ENCODE measurements at regions not wholly inside any gene's neighbourhood (a gene's known extent, or its start where the extent isn't known, plus 50 kb on each side); places are given as distances from the start of the nearest gene placed in this dataset.
"Not testable (repeated sequence)": the region's sequence is repeated elsewhere in the genome, so short reads cannot be mapped to it uniquely, and the experiment has no call there.

DNA sequence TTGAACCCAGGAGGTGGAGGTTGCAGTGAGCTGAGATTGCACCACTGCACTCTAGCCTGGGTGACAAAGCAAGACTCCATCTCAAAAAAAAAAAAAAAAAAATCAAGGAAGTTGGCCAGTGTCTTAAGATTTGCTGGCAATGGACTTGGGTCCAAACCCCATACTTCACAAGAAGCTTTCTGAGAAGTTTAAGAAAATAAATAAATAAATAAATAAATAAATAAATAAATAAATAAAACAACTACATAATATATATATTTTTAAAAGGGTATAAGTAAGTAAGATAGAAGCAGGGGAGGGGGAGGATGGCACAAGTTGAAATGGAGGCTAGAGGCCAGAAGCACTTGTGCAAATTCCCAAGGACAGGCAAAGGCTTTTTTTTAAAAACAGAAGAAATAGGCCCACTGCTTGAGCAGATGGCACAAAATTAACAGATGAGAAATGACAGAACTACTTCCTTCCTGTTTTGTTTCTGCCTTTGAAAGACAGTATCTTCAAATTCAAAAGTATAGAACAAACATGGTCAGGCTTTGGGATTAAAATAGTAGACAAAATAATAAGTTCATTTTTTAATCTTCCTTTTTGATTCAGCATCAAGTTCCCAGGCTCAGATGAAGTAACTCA, 287.7 kb downstream of the ALDH8A1 start:
- TF ChIP-seq, protein P1, sequence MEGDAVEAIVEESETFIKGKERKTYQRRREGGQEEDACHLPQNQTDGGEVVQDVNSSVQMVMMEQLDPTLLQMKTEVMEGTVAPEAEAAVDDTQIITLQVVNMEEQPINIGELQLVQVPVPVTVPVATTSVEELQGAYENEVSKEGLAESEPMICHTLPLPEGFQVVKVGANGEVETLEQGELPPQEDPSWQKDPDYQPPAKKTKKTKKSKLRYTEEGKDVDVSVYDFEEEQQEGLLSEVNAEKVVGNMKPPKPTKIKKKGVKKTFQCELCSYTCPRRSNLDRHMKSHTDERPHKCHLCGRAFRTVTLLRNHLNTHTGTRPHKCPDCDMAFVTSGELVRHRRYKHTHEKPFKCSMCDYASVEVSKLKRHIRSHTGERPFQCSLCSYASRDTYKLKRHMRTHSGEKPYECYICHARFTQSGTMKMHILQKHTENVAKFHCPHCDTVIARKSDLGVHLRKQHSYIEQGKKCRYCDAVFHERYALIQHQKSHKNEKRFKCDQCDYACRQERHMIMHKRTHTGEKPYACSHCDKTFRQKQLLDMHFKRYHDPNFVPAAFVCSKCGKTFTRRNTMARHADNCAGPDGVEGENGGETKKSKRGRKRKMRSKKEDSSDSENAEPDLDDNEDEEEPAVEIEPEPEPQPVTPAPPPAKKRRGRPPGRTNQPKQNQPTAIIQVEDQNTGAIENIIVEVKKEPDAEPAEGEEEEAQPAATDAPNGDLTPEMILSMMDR (IDR thresholded peaks at IDR 0.05; ENCODE audit: insufficient read depth, low read depth, low read length, missing control alignments), result no peak
- no peak for DNase-seq (ENCODE audit: low read depth)
- H3K4me3 ChIP-seq (ENCODE audit: low read depth, low read length), result no peak overlapping the region

DNA sequence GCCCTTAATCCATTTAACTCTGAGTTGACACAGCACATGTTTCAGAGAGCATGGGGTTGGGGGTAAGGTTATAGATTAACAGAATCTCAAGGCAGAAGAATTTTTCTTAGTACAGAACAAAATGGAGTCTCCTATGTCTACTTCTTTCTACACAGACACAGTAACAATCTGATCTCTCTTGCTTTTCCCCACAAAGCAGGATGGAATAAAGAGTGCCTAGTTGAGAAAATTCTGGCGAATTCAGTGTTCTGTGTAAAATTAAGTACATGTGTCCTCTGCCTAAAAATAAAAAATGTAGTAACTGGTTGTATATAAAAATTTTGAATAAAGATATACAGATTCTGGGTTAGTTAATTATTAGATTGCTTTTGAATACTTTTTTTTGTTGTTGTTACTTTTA, 290.0 kb downstream of the ALDH8A1 start:
- DNase-seq (ENCODE audit: low read depth); H3K4me3 ChIP-seq (ENCODE audit: low read depth, low read length): not testable (repeated sequence)

DNA sequence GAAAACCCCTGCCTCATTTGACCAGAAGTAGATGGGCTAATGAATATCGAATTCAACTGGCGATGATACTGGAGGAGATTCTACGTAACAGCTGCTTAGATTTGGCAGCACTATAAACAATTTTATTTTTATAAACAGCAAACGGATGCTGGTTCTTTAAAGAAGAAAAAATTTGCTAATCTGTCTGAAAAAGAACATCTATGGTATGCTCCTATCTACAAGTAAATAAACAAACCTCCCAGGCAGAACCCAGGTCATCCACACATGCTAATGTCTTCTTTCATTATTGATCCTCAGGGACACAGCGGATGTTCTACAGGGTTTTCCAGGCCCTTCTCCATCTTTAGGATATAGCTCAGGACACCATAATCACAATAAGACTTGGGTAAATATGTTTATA, 291.3 kb downstream of the ALDH8A1 start:
- no peak overlapping the region for H3K4me3 ChIP-seq (ENCODE audit: low read depth, low read length)
- no peak for DNase-seq (ENCODE audit: low read depth)
- TF ChIP-seq, protein P1 (IDR thresholded peaks at IDR 0.05; ENCODE audit: insufficient read depth, low read depth, low read length, missing control alignments), result no peak

DNA sequence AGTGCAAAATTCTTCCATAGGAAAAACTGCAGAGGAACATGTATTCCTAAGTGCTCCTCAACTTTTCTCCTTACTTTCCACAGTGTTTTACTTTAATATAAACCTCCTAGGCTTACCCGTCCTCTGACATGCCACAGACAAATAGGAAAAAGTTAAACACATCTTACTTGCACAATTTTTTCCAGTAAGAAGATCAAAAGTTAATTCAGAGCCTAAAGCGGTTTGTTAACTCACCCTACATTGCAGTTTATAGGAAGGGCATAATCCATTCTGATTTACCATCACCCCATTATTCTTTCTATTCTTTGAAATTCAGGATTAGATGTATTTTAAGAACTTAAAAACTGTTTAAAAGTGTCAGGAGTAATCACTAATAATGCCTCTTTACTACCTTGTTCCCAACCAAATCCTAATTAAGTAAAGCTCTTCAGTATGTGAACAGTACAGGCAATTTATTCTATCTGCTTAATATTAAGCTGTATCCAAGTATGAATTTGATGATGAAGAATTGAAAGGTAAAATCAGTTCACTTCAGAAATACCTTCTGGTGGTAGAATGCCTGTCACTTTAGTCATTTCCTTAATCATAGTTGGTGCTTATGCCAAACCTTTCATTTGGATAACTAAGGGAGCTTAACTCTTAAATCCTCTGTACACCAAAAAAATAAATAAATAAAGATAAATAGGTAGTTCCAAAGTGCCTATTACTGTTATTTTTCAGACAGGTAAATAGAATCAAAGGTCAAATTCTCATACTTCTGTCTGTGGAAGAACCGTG, 292.0 kb downstream of the ALDH8A1 start:
- H3K4me3 ChIP-seq (ENCODE audit: low read depth, low read length), result no peak overlapping the region
- TF ChIP-seq, protein P1 (IDR thresholded peaks at IDR 0.05; ENCODE audit: insufficient read depth, low read depth, low read length, missing control alignments), result no peak
- no peak for DNase-seq (ENCODE audit: low read depth)

DNA sequence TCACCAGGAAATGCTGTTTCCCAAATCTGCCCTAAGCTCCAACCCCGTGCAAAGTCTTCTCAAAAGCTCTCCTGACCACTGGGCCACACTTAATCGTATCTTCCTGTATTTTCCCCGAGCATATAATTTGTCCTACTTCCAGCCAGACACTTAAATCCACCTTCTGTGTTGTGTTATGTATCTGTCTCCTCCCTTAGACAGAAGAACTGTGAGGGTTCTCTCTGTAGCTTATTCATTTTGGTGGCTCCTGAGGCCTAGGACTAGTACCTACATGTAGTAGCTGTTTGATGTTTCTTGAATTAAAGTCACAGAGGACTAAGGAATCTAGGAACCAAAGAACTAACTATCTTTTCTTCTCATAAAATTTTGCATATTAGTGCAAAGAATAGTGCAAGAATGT, 292.6 kb downstream of the ALDH8A1 start:
- no peak for DNase-seq (ENCODE audit: low read depth)
- TF ChIP-seq, protein P1 (IDR thresholded peaks at IDR 0.05; ENCODE audit: insufficient read depth, low read depth, low read length, missing control alignments), result no peak
- H3K4me3 ChIP-seq (ENCODE audit: low read depth, low read length), result no peak overlapping the region

GRCh38 chr6:134654751-134655150, 295.1 kb downstream of the ALDH8A1 start:
- DNase-seq (ENCODE audit: low read depth), result no peak
- no peak overlapping the region for H3K4me3 ChIP-seq (ENCODE audit: low read depth, low read length)
- TF ChIP-seq, protein P1 (IDR thresholded peaks at IDR 0.05; ENCODE audit: insufficient read depth, low read depth, low read length, missing control alignments), result no peak

DNA sequence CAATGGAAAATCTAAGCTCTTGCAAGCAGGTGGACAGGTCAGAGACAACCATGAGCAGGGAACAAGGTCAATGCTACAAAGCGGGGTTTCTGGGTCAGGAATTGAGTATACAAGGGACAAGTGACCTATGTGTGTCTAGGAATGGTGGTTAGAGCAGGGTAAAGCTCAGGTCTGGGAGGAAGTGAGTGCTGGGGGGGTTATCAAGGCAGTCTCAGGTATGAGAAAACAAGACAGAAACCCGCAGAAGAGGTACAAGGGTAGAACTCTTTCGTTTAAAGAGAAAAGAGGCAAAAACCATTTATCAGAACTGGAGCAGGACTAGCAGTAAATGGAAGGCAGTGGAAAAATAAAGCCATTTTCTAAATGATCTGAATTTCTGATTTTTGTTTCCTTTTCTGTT, 298.4 kb downstream of the ALDH8A1 start:
- DNase-seq (ENCODE audit: low read depth), result peak; percentile 19
- no peak overlapping the region for H3K4me3 ChIP-seq (ENCODE audit: low read depth, low read length)
- TF ChIP-seq, protein P1 (IDR thresholded peaks at IDR 0.05; ENCODE audit: insufficient read depth, low read depth, low read length, missing control alignments), result no peak
